NB4 (cell line): ENCODE measurements at regions not wholly inside any gene's neighbourhood (a gene's known extent, or its start where the extent isn't known, plus 50 kb on each side); places are given as distances from the start of the nearest gene placed in this dataset.
"Not testable (repeated sequence)": the region's sequence is repeated elsewhere in the genome, so short reads cannot be mapped to it uniquely, and the experiment has no call there.

ENCODE experiments used
- MYC ChIP-seq: IDR thresholded peaks from 2 replicates; pipeline ENCODE4 v1.6.1; 2011; ENCODE audit warnings: low read depth, low read length
- POLR2A ChIP-seq: IDR thresholded peaks from 2 replicates; pipeline ENCODE4 v1.6.1; 2011; ENCODE audit warnings: mild to moderate bottlenecking; ENCODE audit not compliant: insufficient read length; ENCODE audit errors: extremely low read depth
- TF ChIP-seq, protein P1 (sequence below): IDR thresholded peaks from one replicate; pipeline ENCODE4 v1.5.1; 2012; ENCODE audit warnings: low read depth, low read length
- TF ChIP-seq, protein P2 (sequence below): IDR thresholded peaks from 2 replicates; pipeline ENCODE4 v1.6.1; 2011; ENCODE audit warnings: low read depth, low read length

DNA sequence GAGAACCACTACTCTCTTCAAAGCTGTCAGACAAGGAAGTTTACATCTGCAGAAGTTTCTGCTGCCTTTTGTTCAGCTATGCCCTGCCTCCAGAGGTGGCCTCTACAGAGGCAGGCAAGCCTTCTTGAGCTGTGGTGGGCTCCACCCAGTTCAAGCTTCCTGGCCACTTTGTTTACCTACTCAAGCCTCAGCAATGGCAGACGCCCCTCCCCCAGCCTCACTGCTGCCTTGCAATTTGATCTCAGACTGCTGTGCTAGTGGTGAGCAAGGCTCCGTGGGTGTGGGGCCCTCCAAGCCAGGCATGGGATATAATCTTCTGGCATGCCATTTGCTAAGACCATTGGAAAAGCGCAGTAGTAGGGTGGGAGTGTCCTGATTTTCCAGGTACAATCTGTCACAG, 144.0 kb downstream of the CCNG2 start:
- TF ChIP-seq, protein P1, sequence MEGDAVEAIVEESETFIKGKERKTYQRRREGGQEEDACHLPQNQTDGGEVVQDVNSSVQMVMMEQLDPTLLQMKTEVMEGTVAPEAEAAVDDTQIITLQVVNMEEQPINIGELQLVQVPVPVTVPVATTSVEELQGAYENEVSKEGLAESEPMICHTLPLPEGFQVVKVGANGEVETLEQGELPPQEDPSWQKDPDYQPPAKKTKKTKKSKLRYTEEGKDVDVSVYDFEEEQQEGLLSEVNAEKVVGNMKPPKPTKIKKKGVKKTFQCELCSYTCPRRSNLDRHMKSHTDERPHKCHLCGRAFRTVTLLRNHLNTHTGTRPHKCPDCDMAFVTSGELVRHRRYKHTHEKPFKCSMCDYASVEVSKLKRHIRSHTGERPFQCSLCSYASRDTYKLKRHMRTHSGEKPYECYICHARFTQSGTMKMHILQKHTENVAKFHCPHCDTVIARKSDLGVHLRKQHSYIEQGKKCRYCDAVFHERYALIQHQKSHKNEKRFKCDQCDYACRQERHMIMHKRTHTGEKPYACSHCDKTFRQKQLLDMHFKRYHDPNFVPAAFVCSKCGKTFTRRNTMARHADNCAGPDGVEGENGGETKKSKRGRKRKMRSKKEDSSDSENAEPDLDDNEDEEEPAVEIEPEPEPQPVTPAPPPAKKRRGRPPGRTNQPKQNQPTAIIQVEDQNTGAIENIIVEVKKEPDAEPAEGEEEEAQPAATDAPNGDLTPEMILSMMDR: not testable (repeated sequence)
- not testable (repeated sequence) for TF ChIP-seq POLR2A, MYC
- TF ChIP-seq, protein P2, sequence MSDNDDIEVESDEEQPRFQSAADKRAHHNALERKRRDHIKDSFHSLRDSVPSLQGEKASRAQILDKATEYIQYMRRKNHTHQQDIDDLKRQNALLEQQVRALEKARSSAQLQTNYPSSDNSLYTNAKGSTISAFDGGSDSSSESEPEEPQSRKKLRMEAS: not testable (repeated sequence)
